ENCODE measurements at regions not wholly inside any gene's neighbourhood (a gene's known extent, or its start where the extent isn't known, plus 50 kb on each side); places are given as distances from the start of the nearest gene placed in this dataset.

DNA sequence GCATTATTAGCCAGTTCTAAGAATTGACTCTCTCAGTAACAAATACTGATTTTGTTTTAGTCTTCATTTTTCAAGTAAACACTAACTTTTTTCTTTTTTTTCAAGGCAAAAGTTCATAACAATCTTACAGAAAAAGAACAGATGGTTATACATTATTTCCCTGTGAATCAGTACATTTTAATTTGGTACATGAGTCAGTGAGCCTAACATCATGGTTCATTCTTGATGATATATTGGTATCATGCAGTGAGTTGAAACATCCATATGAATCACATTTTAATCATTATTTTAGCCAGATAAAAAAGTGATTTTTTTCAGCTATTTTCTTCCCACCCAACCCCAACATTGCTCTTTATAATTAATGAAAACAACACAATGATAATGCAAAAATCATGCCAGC lies 184.3 kb upstream of the TACR3 start:
- TF ChIP-seq, protein P1, sequence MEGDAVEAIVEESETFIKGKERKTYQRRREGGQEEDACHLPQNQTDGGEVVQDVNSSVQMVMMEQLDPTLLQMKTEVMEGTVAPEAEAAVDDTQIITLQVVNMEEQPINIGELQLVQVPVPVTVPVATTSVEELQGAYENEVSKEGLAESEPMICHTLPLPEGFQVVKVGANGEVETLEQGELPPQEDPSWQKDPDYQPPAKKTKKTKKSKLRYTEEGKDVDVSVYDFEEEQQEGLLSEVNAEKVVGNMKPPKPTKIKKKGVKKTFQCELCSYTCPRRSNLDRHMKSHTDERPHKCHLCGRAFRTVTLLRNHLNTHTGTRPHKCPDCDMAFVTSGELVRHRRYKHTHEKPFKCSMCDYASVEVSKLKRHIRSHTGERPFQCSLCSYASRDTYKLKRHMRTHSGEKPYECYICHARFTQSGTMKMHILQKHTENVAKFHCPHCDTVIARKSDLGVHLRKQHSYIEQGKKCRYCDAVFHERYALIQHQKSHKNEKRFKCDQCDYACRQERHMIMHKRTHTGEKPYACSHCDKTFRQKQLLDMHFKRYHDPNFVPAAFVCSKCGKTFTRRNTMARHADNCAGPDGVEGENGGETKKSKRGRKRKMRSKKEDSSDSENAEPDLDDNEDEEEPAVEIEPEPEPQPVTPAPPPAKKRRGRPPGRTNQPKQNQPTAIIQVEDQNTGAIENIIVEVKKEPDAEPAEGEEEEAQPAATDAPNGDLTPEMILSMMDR (IDR thresholded peaks at IDR 0.05), result no peak
- TF ChIP-seq POLR2A (IDR thresholded peaks at IDR 0.05), result no peak
